ENCODE measurements at regions not wholly inside any gene's neighbourhood (a gene's known extent, or its start where the extent isn't known, plus 50 kb on each side); places are given as distances from the start of the nearest gene placed in this dataset.

- TF ChIP-seq POLR2A (IDR thresholded peaks at IDR 0.05) (no peak), CTCF (IDR thresholded peaks at IDR 0.05) (no peak), POLR2AphosphoS5 (IDR thresholded peaks at IDR 0.05) (no peak), EP300 (IDR thresholded peaks at IDR 0.05; ENCODE audit: low read depth) (no peak)
These were observed 283.9 kb upstream of the EEF2KMT start for GRCh38 chr16:5381481-5381880.

All from transverse colon (tissue), 4 donors.